IMR-90 (cell line): ENCODE measurements at regions not wholly inside any gene's neighbourhood (a gene's known extent, or its start where the extent isn't known, plus 50 kb on each side); places are given as distances from the start of the nearest gene placed in this dataset.

Experiments used
- ATAC-seq: fragments of 200-7000 bp; cut with Tn5 transposase; 2 replicates; pipeline ENCODE4 v1.9.1; 2020; ENCODE audit warnings: low read depth, mild to moderate bottlenecking, moderate library complexity
- BruUV-seq: library from RNA; stranded (reverse); fragments of 400-500 nt; replicated peaks from 2 replicates; lab custom pipeline; 2021; lab: Mats Ljungman, UMichigan
- CTCF ChIA-PET: fragments of 300-600 bp; formaldehyde crosslinking; extraction: SDS; loops from one replicate; lab custom pipeline; 2021; ENCODE audit warnings: antibody characterized with exemption; lab: Yijun Ruan, JAX
- POLR2A ChIA-PET: fragments of 300-600 bp; sonication (Branson Sonifier 250); formaldehyde crosslinking; loops from one replicate; lab custom pipeline; 2022; ENCODE audit warnings: antibody characterized with exemption; ENCODE audit not compliant: unreplicated experiment; lab: Charles Lee
- DNase-seq: peaks from one replicate; pipeline ENCODE4 v3.0.0; 2013
- H2AFZ ChIP-seq: replicated peaks from 2 replicates; pipeline ENCODE3; 2013; ENCODE audit warnings: low read length, mild to moderate bottlenecking; ENCODE audit not compliant: poor library complexity
- H2AK5ac ChIP-seq: 2 replicates; pipeline ENCODE4 v1.6.1; 2013; ENCODE audit warnings: low read depth, low read length, inconsistent platforms
- H2AK9ac ChIP-seq: replicated peaks from 2 replicates; pipeline ENCODE3; 2013; ENCODE audit warnings: mild to moderate bottlenecking, low read depth, low read length, moderate library complexity; ENCODE audit not compliant: poor library complexity
- H2BK120ac ChIP-seq: 2 replicates; pipeline ENCODE4 v1.6.1; 2013; ENCODE audit warnings: low read depth, low read length, inconsistent platforms
- H2BK15ac ChIP-seq: 3 replicates; pipeline ENCODE4 v1.6.1; 2013; ENCODE audit warnings: low read depth, low read length, inconsistent platforms
- H2BK20ac ChIP-seq: 2 replicates; pipeline ENCODE4 v1.6.1; 2013; ENCODE audit warnings: low read depth, mild to moderate bottlenecking, inconsistent platforms, low read length, moderate library complexity
- H2BK5ac ChIP-seq: 2 replicates; pipeline ENCODE4 v1.6.1; 2013; ENCODE audit warnings: mild to moderate bottlenecking, low read depth, low read length, inconsistent platforms; ENCODE audit not compliant: poor library complexity, severe bottlenecking
- H3K14ac ChIP-seq: replicated peaks from 2 replicates; pipeline ENCODE4 v1.6.1; 2013; ENCODE audit warnings: low read depth, low read length, inconsistent platforms
- H3K18ac ChIP-seq: 2 replicates; pipeline ENCODE4 v1.6.1; 2013; ENCODE audit warnings: low read depth, low read length, control low read depth
- H3K23ac ChIP-seq: 2 replicates; pipeline ENCODE4 v1.6.1; 2013; ENCODE audit warnings: low read depth, low read length, inconsistent platforms
- H3K27ac ChIP-seq: 2 replicates; pipeline ENCODE4 v1.5.1; 2013; ENCODE audit warnings: mild to moderate bottlenecking, control low read depth, low read length; ENCODE audit not compliant: insufficient read depth
- H3K27me3 ChIP-seq: 2 replicates; pipeline ENCODE4 v1.6.1; 2013; ENCODE audit warnings: low read length; ENCODE audit not compliant: control insufficient read depth, insufficient read depth
- H3K36me3 ChIP-seq: 2 replicates; pipeline ENCODE4 v1.6.1; 2013; ENCODE audit warnings: low read length, mixed read lengths; ENCODE audit not compliant: control insufficient read depth, insufficient read depth
- H3K4ac ChIP-seq: 2 replicates; pipeline ENCODE4 v1.6.1; 2013; ENCODE audit warnings: low read depth, low read length, inconsistent platforms
- H3K4me1 ChIP-seq: 2 replicates; pipeline ENCODE4 v1.6.1; 2013; ENCODE audit warnings: low read length, mixed read lengths; ENCODE audit not compliant: control insufficient read depth, insufficient read depth
- H3K4me2 ChIP-seq: 2 replicates; pipeline ENCODE4 v1.6.1; 2013; ENCODE audit warnings: low read depth, mild to moderate bottlenecking, control low read depth, low read length, moderate library complexity
- H3K4me3 ChIP-seq: 2 replicates; pipeline ENCODE4 v1.5.1; 2013; ENCODE audit warnings: low read depth, mild to moderate bottlenecking, control low read depth, low read length, moderate library complexity; ENCODE audit not compliant: insufficient read depth
- H3K56ac ChIP-seq: 2 replicates; pipeline ENCODE4 v1.6.1; 2013; ENCODE audit warnings: low read length, inconsistent platforms; ENCODE audit not compliant: insufficient read depth; ENCODE audit errors: extremely low read depth
- H3K79me1 ChIP-seq, 2 experiments: 2 replicates each; pipeline ENCODE4 v1.6.1; 2013; ENCODE audit warnings: low read length in 2 of 2, inconsistent platforms in 1 of 2, low read depth in 1 of 2
- H3K9ac ChIP-seq: 2 replicates; pipeline ENCODE4 v1.6.1; 2013; ENCODE audit warnings: low read depth, low read length, control low read depth
- H3K9me1 ChIP-seq: 2 replicates; pipeline ENCODE4 v1.6.1; 2013; ENCODE audit warnings: low read length, inconsistent platforms; ENCODE audit not compliant: insufficient read depth
- H3K9me3 ChIP-seq: 2 replicates; pipeline ENCODE4 v1.6.1; 2013; ENCODE audit warnings: low read length; ENCODE audit not compliant: control insufficient read depth, insufficient read depth
- H4K20me1 ChIP-seq: 2 replicates; pipeline ENCODE4 v1.6.1; 2013; ENCODE audit warnings: low read length, inconsistent platforms; ENCODE audit not compliant: insufficient read depth
- H4K5ac ChIP-seq: 2 replicates; pipeline ENCODE4 v1.6.1; 2013; ENCODE audit warnings: mild to moderate bottlenecking, low read depth, low read length, control low read depth
- H4K8ac ChIP-seq, 2 experiments: 2 replicates each; pipeline ENCODE4 v1.6.1; 2013; ENCODE audit warnings: low read depth in 2 of 2, low read length in 2 of 2, control low read depth in 1 of 2, inconsistent platforms in 1 of 2
- H4K91ac ChIP-seq: 2 replicates; pipeline ENCODE4 v1.6.1; 2013; ENCODE audit warnings: low read depth, low read length, inconsistent platforms; ENCODE audit not compliant: insufficient read depth
- BHLHE40 ChIP-seq: fragments of 150-350 bp; IDR thresholded peaks from 2 replicates; pipeline ENCODE4 v1.6.1; 2016; ENCODE audit warnings: mild to moderate bottlenecking, low read depth, low read length
- CEBPB ChIP-seq: IDR thresholded peaks from 2 replicates; pipeline ENCODE4 v1.6.1; 2012; ENCODE audit warnings: low read depth, low read length, improper control_type of control experiment
- CHD1 ChIP-seq: IDR thresholded peaks from 2 replicates; pipeline ENCODE4 v1.6.1; 2012; ENCODE audit warnings: low read depth, low read length, improper control_type of control experiment
- FOS ChIP-seq: fragments of 150-350 bp; IDR thresholded peaks from 2 replicates; pipeline ENCODE4 v1.6.1; 2016; ENCODE audit warnings: low read depth, low read length
- MAFK ChIP-seq: IDR thresholded peaks from 2 replicates; pipeline ENCODE4 v1.6.1; 2012; ENCODE audit warnings: low read depth, low read length, improper control_type of control experiment
- MAZ ChIP-seq: IDR thresholded peaks from 2 replicates; pipeline ENCODE4 v1.6.1; 2012; ENCODE audit warnings: low read depth, mild to moderate bottlenecking, low read length, improper control_type of control experiment, moderate library complexity, borderline replicate concordance
- MXI1 ChIP-seq: IDR thresholded peaks from 2 replicates; pipeline ENCODE4 v1.6.1; 2012; ENCODE audit warnings: low read depth, mild to moderate bottlenecking, low read length, moderate library complexity, borderline replicate concordance
- NFE2L2 ChIP-seq: fragments of 150-350 bp; IDR thresholded peaks from 2 replicates; pipeline ENCODE4 v1.6.1; 2016; ENCODE audit warnings: low read depth, mild to moderate bottlenecking, low read length
- POLR2A ChIP-seq: IDR thresholded peaks from 2 replicates; pipeline ENCODE4 v1.6.1; 2012; ENCODE audit warnings: mild to moderate bottlenecking, low read depth, low read length
- RAD21 ChIP-seq: IDR thresholded peaks from 2 replicates; pipeline ENCODE4 v1.6.1; 2012; ENCODE audit warnings: low read length, improper control_type of control experiment
- RCOR1 ChIP-seq: IDR thresholded peaks from 2 replicates; pipeline ENCODE4 v1.6.1; 2012; ENCODE audit warnings: mild to moderate bottlenecking, low read length, improper control_type of control experiment; ENCODE audit not compliant: insufficient replicate concordance
- RFX5 ChIP-seq: IDR thresholded peaks from 2 replicates; pipeline ENCODE4 v1.8.0; 2012; ENCODE audit warnings: low read depth, mild to moderate bottlenecking, low read length, moderate library complexity
- SMC3 ChIP-seq: fragments of 150-350 bp; IDR thresholded peaks from 2 replicates; pipeline ENCODE4 v1.6.1; 2016; ENCODE audit warnings: low read depth, mild to moderate bottlenecking, antibody characterized with exemption, low read length, moderate library complexity
- whole genome bisulfite sequencing, 2 experiments: methylation state at CpG; one replicate each; pipeline versions ENCODE4 v1.1.5 to v1.1.7; 2013; ENCODE audit warnings: missing lambda C conversion rate in 2 of 2; ENCODE audit not compliant: insufficient read length in 1 of 2; ENCODE audit errors: extremely low coverage in 2 of 2; 5-methylcytosine and 5-hydroxymethylcytosine counted together
- dilution Hi-C: fragments of 300-500 bp; cut with HindIII; formaldehyde crosslinking; loops from one replicate; pipeline ENCODE4 v1.14.3; 2018; ENCODE audit warnings: low sequenced_read_pairs; ENCODE audit not compliant: unreplicated experiment
- in situ Hi-C: fragments of 300-500 bp; cut with MboI; formaldehyde crosslinking; loops from 3 replicates; pipeline ENCODE4 v1.14.3; 2019; ENCODE audit warnings: low sequenced_read_pairs, inconsistent platforms, mixed read lengths
- intact Hi-C: fragments of 100-400 bp; cut with micrococcal nuclease; formaldehyde crosslinking; loops from 2 replicates; pipeline ENCODE4 v1.10.0; 2022
- TF ChIP-seq, protein P1 (sequence below): conservative IDR thresholded peaks from 2 replicates; pipeline ENCODE4 v1.5.1; 2012; ENCODE audit warnings: mild to moderate bottlenecking, low read depth, low read length, improper control_type of control experiment
- TF ChIP-seq, protein P2 (sequence below): fragments of 150-350 bp; IDR thresholded peaks from 2 replicates; pipeline ENCODE4 v1.6.1; 2017; ENCODE audit warnings: mild to moderate bottlenecking, antibody characterized with exemption, low read length, low read depth
- TF ChIP-seq, protein P3 (sequence below): fragments of 150-350 bp; IDR thresholded peaks from 2 replicates; pipeline ENCODE4 v1.6.1; 2016; ENCODE audit warnings: low read depth, mild to moderate bottlenecking, low read length, moderate library complexity, borderline replicate concordance

DNA sequence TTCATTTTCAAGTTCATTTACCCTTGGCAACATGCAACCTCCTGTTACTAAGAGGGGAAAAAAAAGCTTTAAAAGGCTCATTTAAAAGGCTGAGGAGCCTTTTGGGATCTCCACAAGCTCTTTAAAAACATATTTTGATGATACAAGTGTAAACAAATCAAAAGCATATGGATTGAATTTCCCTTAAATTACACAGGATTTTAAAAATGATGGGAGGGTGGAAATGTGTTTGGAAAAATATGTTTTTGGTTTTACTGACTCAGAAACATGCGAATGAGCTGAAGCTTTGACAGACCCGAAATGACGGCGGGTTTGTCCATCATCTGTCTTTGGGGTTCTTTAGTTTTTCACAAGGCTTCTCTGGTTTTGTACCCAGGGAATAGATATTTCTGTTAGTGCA lies 180.6 kb upstream of the CCDC68 start:
- Histone ChIP-seq H4K8ac (no peak overlapping the region), H3K4me2 (no peak overlapping the region), H3K9me1 (no peaks in the 10 kb centered on the region), H4K5ac (no peak overlapping the region), H2BK15ac (no peak overlapping the region), H3K9me3 (0 out of 2 replicates have a peak, but pooled peaks cover 1% of the 10 kb centered on the region), H3K4me1 (peaks cover 3% of the 10 kb centered on the region; the same call in 1 of the 2 replicates), H2BK20ac (no peak overlapping the region), H3K27ac (no peak overlapping the region), H4K20me1 (no peaks in the 10 kb centered on the region), H3K27me3 (peaks cover 4% of the 10 kb centered on the region; the same call in 1 of the 2 replicates), H3K36me3 (no peaks in the 10 kb centered on the region), H3K4ac (no peak overlapping the region), H3K14ac (no peak overlapping the region), H3K23ac (no peak overlapping the region), H3K4me3 (no peak overlapping the region), H2AK5ac (no peak overlapping the region), H3K18ac (no peak overlapping the region), H2AFZ (no peak overlapping the region), H3K9ac (no peak overlapping the region), H2BK5ac (no peak overlapping the region), H3K56ac (no peak overlapping the region), H3K79me1 (no peaks in the 10 kb centered on the region), H4K91ac (no peak overlapping the region), H2AK9ac (no peak overlapping the region), H2BK120ac (no peak overlapping the region)
- intact Hi-C loops (no loop called here), dilution Hi-C loops (no loop called here), in situ Hi-C loops (no loop called here)
- no peak for ATAC-seq
- BruUV-seq = no TSS peak
- no CpG with 5 or more reads among the region's 4 CpGs for WGBS, 2 experiments
- DNase-seq = no peak
- TF ChIP-seq CHD1 (no peak), CEBPB (no peak), RAD21 (no peak), BHLHE40 (no peak), MAFK (no peak), SMC3 (no peak), FOS (no peak), MXI1 (no peak), MAZ (no peak), RCOR1 (no peak), POLR2A (no peak), RFX5 (no peak), NFE2L2 (no peak)
- TF ChIP-seq, protein P1, sequence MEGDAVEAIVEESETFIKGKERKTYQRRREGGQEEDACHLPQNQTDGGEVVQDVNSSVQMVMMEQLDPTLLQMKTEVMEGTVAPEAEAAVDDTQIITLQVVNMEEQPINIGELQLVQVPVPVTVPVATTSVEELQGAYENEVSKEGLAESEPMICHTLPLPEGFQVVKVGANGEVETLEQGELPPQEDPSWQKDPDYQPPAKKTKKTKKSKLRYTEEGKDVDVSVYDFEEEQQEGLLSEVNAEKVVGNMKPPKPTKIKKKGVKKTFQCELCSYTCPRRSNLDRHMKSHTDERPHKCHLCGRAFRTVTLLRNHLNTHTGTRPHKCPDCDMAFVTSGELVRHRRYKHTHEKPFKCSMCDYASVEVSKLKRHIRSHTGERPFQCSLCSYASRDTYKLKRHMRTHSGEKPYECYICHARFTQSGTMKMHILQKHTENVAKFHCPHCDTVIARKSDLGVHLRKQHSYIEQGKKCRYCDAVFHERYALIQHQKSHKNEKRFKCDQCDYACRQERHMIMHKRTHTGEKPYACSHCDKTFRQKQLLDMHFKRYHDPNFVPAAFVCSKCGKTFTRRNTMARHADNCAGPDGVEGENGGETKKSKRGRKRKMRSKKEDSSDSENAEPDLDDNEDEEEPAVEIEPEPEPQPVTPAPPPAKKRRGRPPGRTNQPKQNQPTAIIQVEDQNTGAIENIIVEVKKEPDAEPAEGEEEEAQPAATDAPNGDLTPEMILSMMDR = no peak
- TF ChIP-seq, protein P2, sequence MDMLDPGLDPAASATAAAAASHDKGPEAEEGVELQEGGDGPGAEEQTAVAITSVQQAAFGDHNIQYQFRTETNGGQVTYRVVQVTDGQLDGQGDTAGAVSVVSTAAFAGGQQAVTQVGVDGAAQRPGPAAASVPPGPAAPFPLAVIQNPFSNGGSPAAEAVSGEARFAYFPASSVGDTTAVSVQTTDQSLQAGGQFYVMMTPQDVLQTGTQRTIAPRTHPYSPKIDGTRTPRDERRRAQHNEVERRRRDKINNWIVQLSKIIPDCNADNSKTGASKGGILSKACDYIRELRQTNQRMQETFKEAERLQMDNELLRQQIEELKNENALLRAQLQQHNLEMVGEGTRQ = no peak
- TF ChIP-seq, protein P3, sequence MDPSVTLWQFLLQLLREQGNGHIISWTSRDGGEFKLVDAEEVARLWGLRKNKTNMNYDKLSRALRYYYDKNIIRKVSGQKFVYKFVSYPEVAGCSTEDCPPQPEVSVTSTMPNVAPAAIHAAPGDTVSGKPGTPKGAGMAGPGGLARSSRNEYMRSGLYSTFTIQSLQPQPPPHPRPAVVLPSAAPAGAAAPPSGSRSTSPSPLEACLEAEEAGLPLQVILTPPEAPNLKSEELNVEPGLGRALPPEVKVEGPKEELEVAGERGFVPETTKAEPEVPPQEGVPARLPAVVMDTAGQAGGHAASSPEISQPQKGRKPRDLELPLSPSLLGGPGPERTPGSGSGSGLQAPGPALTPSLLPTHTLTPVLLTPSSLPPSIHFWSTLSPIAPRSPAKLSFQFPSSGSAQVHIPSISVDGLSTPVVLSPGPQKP = no peak
- ChIA-PET POLR2A (no interaction called here), CTCF (interaction anchor here (0.6 kb wide), 1 partner anchor 43 kb away, joined by 3 read pairs; no protein-coding TSS in a partner anchor)
